ENCODE measurements at regions not wholly inside any gene's neighbourhood (a gene's known extent, or its start where the extent isn't known, plus 50 kb on each side); places are given as distances from the start of the nearest gene placed in this dataset.

GRCh38 chr6:120108061-120108795, 758.7 kb upstream of the MAN1A1 start:
- H3K4me1 ChIP-seq (ENCODE audit: low read depth): no peaks in the 10 kb centered on the region
- no peak overlapping the region for H3K4me3 ChIP-seq
- no peaks in the 10 kb centered on the region for H3K27me3 ChIP-seq
- no peaks in the 10 kb centered on the region for H3K9me3 ChIP-seq (ENCODE audit: low read depth)
- DNase-seq (ENCODE audit: low read depth in 1 of 2, low spot score in 1 of 2): no peak
- H3K27ac ChIP-seq: no peak overlapping the region
- no peak for TF ChIP-seq CTCF (IDR thresholded peaks at IDR 0.05; ENCODE audit: low read depth, low read length)
- H3K36me3 ChIP-seq: no peaks in the 10 kb centered on the region

- no peak for DNase-seq (ENCODE audit: low read depth in 1 of 2, low spot score in 1 of 2)
- H3K27me3 ChIP-seq: no peaks in the 10 kb centered on the region
- TF ChIP-seq CTCF (IDR thresholded peaks at IDR 0.05; ENCODE audit: low read depth, low read length): no peak
- no peak overlapping the region for H3K4me3 ChIP-seq
- no peaks in the 10 kb centered on the region for H3K36me3 ChIP-seq
- no peaks in the 10 kb centered on the region for H3K9me3 ChIP-seq (ENCODE audit: low read depth)
- no peak overlapping the region for H3K27ac ChIP-seq
- H3K4me1 ChIP-seq (ENCODE audit: low read depth): no peaks in the 10 kb centered on the region
These were observed 754.1 kb upstream of the MAN1A1 start for GRCh38 chr6:120103618-120104017.

- DNase-seq (ENCODE audit: low read depth in 1 of 2, low spot score in 1 of 2): peak in 1 of 2 donors; percentile 19
- no peaks in the 10 kb centered on the region for H3K36me3 ChIP-seq
- no peaks in the 10 kb centered on the region for H3K27me3 ChIP-seq
- H3K4me1 ChIP-seq (ENCODE audit: low read depth): peaks cover 8% of the 10 kb centered on the region
- H3K27ac ChIP-seq: peak overlapping the region; percentile 84
- no peak for TF ChIP-seq CTCF (IDR thresholded peaks at IDR 0.05; ENCODE audit: low read depth, low read length)
- no peak overlapping the region for H3K4me3 ChIP-seq
- H3K9me3 ChIP-seq (ENCODE audit: low read depth): no peaks in the 10 kb centered on the region
These were observed 747.2 kb upstream of the MAN1A1 start for GRCh38 chr6:120096696-120097260.

- H3K36me3 ChIP-seq: no peaks in the 10 kb centered on the region
- no peaks in the 10 kb centered on the region for H3K27me3 ChIP-seq
- H3K4me1 ChIP-seq (ENCODE audit: low read depth): no peaks in the 10 kb centered on the region
- TF ChIP-seq CTCF (IDR thresholded peaks at IDR 0.05; ENCODE audit: low read depth, low read length): no peak
- DNase-seq (ENCODE audit: low read depth in 1 of 2, low spot score in 1 of 2): no peak
- no peak overlapping the region for H3K27ac ChIP-seq
- H3K9me3 ChIP-seq (ENCODE audit: low read depth): no peaks in the 10 kb centered on the region
- H3K4me3 ChIP-seq: no peak overlapping the region
These were observed 733.6 kb upstream of the MAN1A1 start for GRCh38 chr6:120083186-120083585.

- no peaks in the 10 kb centered on the region for H3K36me3 ChIP-seq
- no peak overlapping the region for H3K4me3 ChIP-seq
- DNase-seq (ENCODE audit: low read depth in 1 of 2, low spot score in 1 of 2): peak; percentile 6 to 61
- H3K27ac ChIP-seq: no peak overlapping the region
- no peaks in the 10 kb centered on the region for H3K27me3 ChIP-seq
- no peaks in the 10 kb centered on the region for H3K9me3 ChIP-seq (ENCODE audit: low read depth)
- H3K4me1 ChIP-seq (ENCODE audit: low read depth): peaks cover 6% of the 10 kb centered on the region
- TF ChIP-seq CTCF (IDR thresholded peaks at IDR 0.05; ENCODE audit: low read depth, low read length): peak; percentile 10
These were observed 727.9 kb upstream of the MAN1A1 start for GRCh38 chr6:120077489-120077888.

Data from cardiac muscle cell (in vitro differentiated cells and primary cell).